GM23338 (cell line): ENCODE measurements at regions not wholly inside any gene's neighbourhood (a gene's known extent, or its start where the extent isn't known, plus 50 kb on each side); places are given as distances from the start of the nearest gene placed in this dataset.

Experiments used
- ATAC-seq: fragments of 200-7000 bp; cut with Tn5 transposase; 3 replicates; pipeline ENCODE4 v1.9.1; 2020
- DNase-seq: peaks from one replicate; pipeline ENCODE4 v3.0.0-alpha.2; 2015; ENCODE audit warnings: low spot score
- H2AFZ ChIP-seq: fragments of 200-600 bp; sonication (generic); 2 replicates; pipeline ENCODE4 v1.8.0; 2016; ENCODE audit warnings: antibody characterized with exemption, mild to moderate bottlenecking, moderate library complexity
- H3F3A ChIP-seq: fragments of 200-600 bp; sonication (generic); replicated peaks from 2 replicates; pipeline ENCODE4 v1.8.0; 2017; ENCODE audit warnings: antibody characterized with exemption, mixed run types, low read depth
- H3K27ac ChIP-seq: fragments of 200-600 bp; sonication (generic); 2 replicates; pipeline ENCODE4 v1.6.1; 2016; ENCODE audit warnings: low read depth
- H3K27me3 ChIP-seq: fragments of 200-600 bp; sonication (generic); 2 replicates; pipeline ENCODE4 v1.8.0; 2016; ENCODE audit warnings: mild to moderate bottlenecking, mixed run types, moderate library complexity; ENCODE audit not compliant: insufficient read depth
- H3K36me3 ChIP-seq: fragments of 200-600 bp; sonication (generic); 2 replicates; pipeline ENCODE4 v1.8.0; 2016; ENCODE audit warnings: mild to moderate bottlenecking; ENCODE audit not compliant: insufficient read depth
- H3K4me1 ChIP-seq: fragments of 200-600 bp; sonication (generic); 2 replicates; pipeline ENCODE4 v1.8.0; 2016; ENCODE audit warnings: mild to moderate bottlenecking, moderate library complexity; ENCODE audit not compliant: insufficient read depth
- H3K4me2 ChIP-seq: fragments of 200-600 bp; sonication (generic); 2 replicates; pipeline ENCODE4 v1.7.1; 2017; ENCODE audit warnings: mixed run types
- H3K4me3 ChIP-seq: fragments of 200-600 bp; sonication (generic); 2 replicates; pipeline ENCODE4 v1.6.1; 2016; ENCODE audit warnings: mixed run types
- H3K79me2 ChIP-seq: fragments of 200-600 bp; sonication (generic); replicated peaks from 2 replicates; pipeline ENCODE4 v1.8.0; 2017; ENCODE audit warnings: mild to moderate bottlenecking; ENCODE audit not compliant: insufficient read depth
- H3K9me2 ChIP-seq: fragments of 200-600 bp; sonication (generic); 2 replicates; pipeline ENCODE4 v1.8.0; 2017; ENCODE audit not compliant: insufficient read depth
- H4K20me1 ChIP-seq: fragments of 200-600 bp; sonication (generic); replicated peaks from 2 replicates; pipeline ENCODE4 v1.8.0; 2017; ENCODE audit warnings: mild to moderate bottlenecking; ENCODE audit not compliant: insufficient read depth
- H3K27ac Mint-ChIP-seq: 2 replicates; pipeline ENCODE4 v1.8.0; 2020; ENCODE audit warnings: inconsistent platforms, mild to moderate bottlenecking, moderate library complexity, mixed read lengths
- H3K27me3 Mint-ChIP-seq: 3 replicates; pipeline ENCODE4 v1.8.0; 2022; ENCODE audit warnings: low read depth, mild to moderate bottlenecking, moderate library complexity, mixed read lengths, inconsistent platforms; ENCODE audit not compliant: insufficient read depth, poor library complexity
- H3K36me3 Mint-ChIP-seq: 3 replicates; pipeline ENCODE4 v1.8.0; 2021; ENCODE audit warnings: low read depth, mild to moderate bottlenecking, inconsistent platforms, moderate library complexity, mixed read lengths
- H3K4me1 Mint-ChIP-seq: 3 replicates; pipeline ENCODE4 v1.8.0; 2020; ENCODE audit warnings: mild to moderate bottlenecking, inconsistent platforms, mixed read lengths
- H3K4me3 Mint-ChIP-seq: 3 replicates; pipeline ENCODE4 v1.8.0; 2021; ENCODE audit warnings: moderate library complexity, mild to moderate bottlenecking, inconsistent platforms, mixed read lengths
- H3K9me3 Mint-ChIP-seq: 3 replicates; pipeline ENCODE4 v1.8.0; 2020; ENCODE audit warnings: moderate library complexity, mild to moderate bottlenecking, inconsistent platforms, mixed read lengths
- CREB1 ChIP-seq: fragments of 250-450 bp; sonication (Bioruptor Pico); IDR thresholded peaks from 2 replicates; pipeline ENCODE4 v1.5.0; 2020; ENCODE audit warnings: low read depth, mild to moderate bottlenecking, moderate library complexity
- ETS1 ChIP-seq: IDR thresholded peaks from 2 replicates; pipeline ENCODE4 v1.6.1; 2016; ENCODE audit warnings: antibody characterized with exemption
- EZH2 ChIP-seq: fragments of 200-600 bp; sonication (generic); IDR thresholded peaks from one replicate; pipeline ENCODE4 v1.8.0; 2017; ENCODE audit warnings: antibody characterized with exemption, mild to moderate bottlenecking, low read depth; ENCODE audit not compliant: unreplicated experiment
- EZH2phosphoT487 ChIP-seq: fragments of 200-600 bp; sonication (generic); IDR thresholded peaks from one replicate; pipeline ENCODE4 v1.8.1; 2018; ENCODE audit warnings: antibody characterized with exemption; ENCODE audit not compliant: unreplicated experiment
- JUNB ChIP-seq: IDR thresholded peaks from one replicate; pipeline ENCODE4 v1.6.1; 2016; ENCODE audit warnings: antibody characterized with exemption; ENCODE audit not compliant: unreplicated experiment
- NANOG ChIP-seq: IDR thresholded peaks from 2 replicates; pipeline ENCODE4 v1.6.1; 2016; ENCODE audit warnings: antibody characterized with exemption, borderline replicate concordance
- POLR2AphosphoS5 ChIP-seq: IDR thresholded peaks from 2 replicates; pipeline ENCODE4 v1.6.1; 2016; ENCODE audit warnings: antibody characterized with exemption, low read depth
- REST ChIP-seq: IDR thresholded peaks from one replicate; pipeline ENCODE4 v1.6.1; 2018; ENCODE audit warnings: antibody characterized with exemption; ENCODE audit not compliant: unreplicated experiment
- ZNF114 ChIP-seq: fragments of 250-450 bp; sonication (Bioruptor Pico); IDR thresholded peaks from 2 replicates; pipeline ENCODE4 v1.5.0; 2020; ENCODE audit warnings: mild to moderate bottlenecking, moderate library complexity
- ZNF331 ChIP-seq: fragments of 250-450 bp; sonication (Bioruptor Pico); IDR thresholded peaks from 2 replicates; pipeline ENCODE4 v1.5.0; 2020; ENCODE audit warnings: low read depth, mild to moderate bottlenecking, moderate library complexity
- TF ChIP-seq, protein P1 (sequence below), 2 experiments: fragments of 200-600 bp in 1 of 2; sonication (generic) in 1 of 2; conservative IDR thresholded peaks; 2 replicates each; pipeline versions ENCODE4 v1.5.1 to v1.6.1; 2016 to 2017; ENCODE audit warnings: antibody characterized with exemption in 2 of 2, low read depth in 2 of 2, mild to moderate bottlenecking in 2 of 2, moderate library complexity in 1 of 2

DNA sequence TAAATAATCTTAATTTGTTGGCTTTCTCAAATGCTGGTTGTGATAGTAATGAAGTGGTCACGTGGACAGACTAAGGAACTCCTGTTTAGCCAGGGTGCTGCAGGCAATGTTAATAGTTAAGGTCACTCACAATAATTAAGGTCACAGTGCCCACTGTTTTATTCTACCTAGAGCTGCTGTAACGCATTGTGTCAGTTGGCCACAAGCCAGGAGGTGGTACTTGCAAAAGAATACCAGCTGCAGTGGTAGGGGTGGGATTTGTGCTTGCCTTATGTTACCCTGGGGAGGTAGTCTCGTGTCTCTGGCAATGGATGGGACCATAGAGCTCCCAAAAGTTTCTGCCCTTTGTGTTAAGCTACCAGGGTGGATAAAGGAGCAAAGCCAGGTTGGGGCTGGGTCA lies 969.1 kb upstream of the CDH8 start:
- Histone ChIP-seq H3K36me3 (peaks cover 5% of the 10 kb centered on the region; the same call in 1 of the 2 replicates), H3F3A (no peaks in the 10 kb centered on the region), H3K4me2 (no peak overlapping the region), H3K9me2 (no peaks in the 10 kb centered on the region), H3K4me3 (no peak overlapping the region), H3K27ac (no peak overlapping the region), H2AFZ (no peak overlapping the region), H3K79me2 (no peaks in the 10 kb centered on the region), H3K27me3 (no peaks in the 10 kb centered on the region), H3K4me1 (no peaks in the 10 kb centered on the region), H4K20me1 (no peaks in the 10 kb centered on the region)
- no peak overlapping the region for H3K4me3 Mint-ChIP-seq
- peaks cover 17% of the 10 kb centered on the region for H3K36me3 Mint-ChIP-seq
- DNase-seq = no peak
- peaks cover 33% of the 10 kb centered on the region for H3K9me3 Mint-ChIP-seq
- ATAC-seq = no peak
- peaks cover 4% of the 10 kb centered on the region for H3K27me3 Mint-ChIP-seq
- no peaks in the 10 kb centered on the region for H3K4me1 Mint-ChIP-seq
- no peak overlapping the region for H3K27ac Mint-ChIP-seq
- TF ChIP-seq JUNB = no peak
- no peak for TF ChIP-seq POLR2AphosphoS5

- Histone ChIP-seq H3K27ac (no peak overlapping the region), H3K79me2 (no peaks in the 10 kb centered on the region), H4K20me1 (no peaks in the 10 kb centered on the region), H3F3A (no peaks in the 10 kb centered on the region), H2AFZ (no peak overlapping the region), H3K36me3 (no peaks in the 10 kb centered on the region), H3K9me2 (no peaks in the 10 kb centered on the region), H3K4me2 (no peak overlapping the region), H3K27me3 (no peaks in the 10 kb centered on the region), H3K4me1 (no peaks in the 10 kb centered on the region), H3K4me3 (no peak overlapping the region)
- Mint-ChIP-seq H3K36me3 (peaks cover 13% of the 10 kb centered on the region; the same call in 2 of the 3 replicates), H3K9me3 (peaks cover 14% of the 10 kb centered on the region), H3K4me1 (no peaks in the 10 kb centered on the region), H3K4me3 (no peak overlapping the region), H3K27me3 (peaks cover 2% of the 10 kb centered on the region), H3K27ac (no peak overlapping the region)
- DNase-seq = no peak
- no peak for ATAC-seq
- no peak for TF ChIP-seq EZH2
- TF ChIP-seq NANOG = no peak
- no peak for TF ChIP-seq ZNF114 (CRISPR knock-in tag)
- TF ChIP-seq CREB1 = no peak
- TF ChIP-seq, protein P1, sequence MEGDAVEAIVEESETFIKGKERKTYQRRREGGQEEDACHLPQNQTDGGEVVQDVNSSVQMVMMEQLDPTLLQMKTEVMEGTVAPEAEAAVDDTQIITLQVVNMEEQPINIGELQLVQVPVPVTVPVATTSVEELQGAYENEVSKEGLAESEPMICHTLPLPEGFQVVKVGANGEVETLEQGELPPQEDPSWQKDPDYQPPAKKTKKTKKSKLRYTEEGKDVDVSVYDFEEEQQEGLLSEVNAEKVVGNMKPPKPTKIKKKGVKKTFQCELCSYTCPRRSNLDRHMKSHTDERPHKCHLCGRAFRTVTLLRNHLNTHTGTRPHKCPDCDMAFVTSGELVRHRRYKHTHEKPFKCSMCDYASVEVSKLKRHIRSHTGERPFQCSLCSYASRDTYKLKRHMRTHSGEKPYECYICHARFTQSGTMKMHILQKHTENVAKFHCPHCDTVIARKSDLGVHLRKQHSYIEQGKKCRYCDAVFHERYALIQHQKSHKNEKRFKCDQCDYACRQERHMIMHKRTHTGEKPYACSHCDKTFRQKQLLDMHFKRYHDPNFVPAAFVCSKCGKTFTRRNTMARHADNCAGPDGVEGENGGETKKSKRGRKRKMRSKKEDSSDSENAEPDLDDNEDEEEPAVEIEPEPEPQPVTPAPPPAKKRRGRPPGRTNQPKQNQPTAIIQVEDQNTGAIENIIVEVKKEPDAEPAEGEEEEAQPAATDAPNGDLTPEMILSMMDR (conservative IDR thresholded peaks at IDR 0.05; ENCODE audit: low read depth in 2 of 2) = no peak
Observed at GRCh38 chr16:62989480-62989879, 953.2 kb upstream of the CDH8 start.

GRCh38 chr16:62985722-62986121 lies 949.5 kb upstream of the CDH8 start:
- no peaks in the 10 kb centered on the region for H3K4me1 Mint-ChIP-seq
- peaks cover 18% of the 10 kb centered on the region for H3K36me3 Mint-ChIP-seq
- Histone ChIP-seq H2AFZ (no peak overlapping the region), H3K27me3 (no peaks in the 10 kb centered on the region), H3K4me2 (no peak overlapping the region), H3F3A (no peaks in the 10 kb centered on the region), H3K27ac (no peak overlapping the region), H3K4me3 (no peak overlapping the region), H3K4me1 (no peaks in the 10 kb centered on the region), H3K9me2 (no peaks in the 10 kb centered on the region), H3K79me2 (no peaks in the 10 kb centered on the region), H4K20me1 (no peaks in the 10 kb centered on the region), H3K36me3 (no peaks in the 10 kb centered on the region)
- H3K27ac Mint-ChIP-seq = no peak overlapping the region
- H3K9me3 Mint-ChIP-seq = peaks cover 30% of the 10 kb centered on the region
- DNase-seq (no peak), ATAC-seq (no peak)
- no peak overlapping the region for H3K4me3 Mint-ChIP-seq
- H3K27me3 Mint-ChIP-seq = peaks cover 2% of the 10 kb centered on the region
- TF ChIP-seq ETS1 (no peak), NANOG (no peak), ZNF331 (CRISPR knock-in tag) (no peak), ZNF114 (CRISPR knock-in tag) (no peak), REST (no peak), EZH2phosphoT487 (no peak), EZH2 (no peak), JUNB (no peak), CREB1 (no peak)
- TF ChIP-seq, protein P1 (conservative IDR thresholded peaks at IDR 0.05; ENCODE audit: low read depth in 2 of 2) = no peak
